GM12878 (cell line): ENCODE measurements at regions not wholly inside any gene's neighbourhood (a gene's known extent, or its start where the extent isn't known, plus 50 kb on each side); places are given as distances from the start of the nearest gene placed in this dataset.

Source experiments
- ATAC-seq: fragments of 200-7000 bp; cut with Tn5 transposase; 3 replicates; pipeline ENCODE4 v1.9.1; 2020; ENCODE audit warnings: mild to moderate bottlenecking, moderate library complexity
- BruUV-seq: library from RNA; stranded (reverse); fragments of 400-500 nt; replicated peaks from 2 replicates; lab custom pipeline; 2021; lab: Mats Ljungman, UMichigan
- CTCF ChIA-PET: fragments of 300-600 bp; sonication (Branson Sonifier 250); formaldehyde crosslinking; extraction: SDS; loops from one replicate; lab custom pipeline; 2021; ENCODE audit warnings: inconsistent platforms; lab: Yijun Ruan, JAX
- POLR2A ChIA-PET: fragments of 350-600 bp; formaldehyde crosslinking; extraction: SDS; loops from one replicate; lab custom pipeline; 2021; ENCODE audit warnings: inconsistent platforms; lab: Charles Lee
- RAD21 ChIA-PET: fragments of 300-600 bp; sonication (Branson Sonifier 250); formaldehyde crosslinking; loops from one replicate; lab custom pipeline; 2023; ENCODE audit warnings: antibody characterized with exemption; ENCODE audit not compliant: unreplicated experiment; lab: Charles Lee
- SMC1A ChIA-PET: fragments of 300-600 bp; sonication (Branson Sonifier 250); formaldehyde crosslinking; loops from one replicate; lab custom pipeline; 2023; ENCODE audit not compliant: unreplicated experiment, uncharacterized antibody; lab: Charles Lee
- DNase-seq: peaks from one replicate; pipeline ENCODE4 v3.0.0-alpha.2; 2011; ENCODE audit warnings: low read depth, low spot score
- FAIRE-seq: peaks from 3 replicates; lab custom pipeline; 2011; peaks lifted over from hg19 to GRCh38; lab: Jason Lieb, UNC
- H2AFZ ChIP-seq: 2 replicates; pipeline ENCODE4 v1.6.0; 2011; ENCODE audit warnings: low read depth, low read length, control low read depth; ENCODE audit not compliant: control insufficient read depth
- H3K27ac ChIP-seq: 2 replicates; pipeline ENCODE4 v1.5.1; 2011; ENCODE audit warnings: control low read depth; ENCODE audit not compliant: control insufficient read depth, insufficient read depth
- H3K27me3 ChIP-seq, 2 experiments: replicated peaks in 1 of 2; 2 replicates each; pipeline versions ENCODE4 v1.6.0 to v1.6.1; 2011; ENCODE audit warnings: low read length in 1 of 2; ENCODE audit not compliant: control insufficient read depth in 2 of 2, insufficient read depth in 2 of 2
- H3K36me3 ChIP-seq, 2 experiments: 2 replicates each; pipeline ENCODE4 v1.5.1; 2011; ENCODE audit warnings: low read length in 1 of 2; ENCODE audit not compliant: control insufficient read depth in 2 of 2, insufficient read depth in 2 of 2
- H3K4me1 ChIP-seq: 2 replicates; pipeline ENCODE4 v1.6.1; 2011; ENCODE audit warnings: mild to moderate bottlenecking, low read length, moderate library complexity, mixed read lengths; ENCODE audit not compliant: control insufficient read depth, insufficient read depth
- H3K4me2 ChIP-seq: 2 replicates; pipeline ENCODE4 v1.6.0; 2011; ENCODE audit warnings: control low read depth; ENCODE audit not compliant: control insufficient read depth, insufficient read depth
- H3K4me3 ChIP-seq: fragments of 200-600 bp; sonication (generic); 2 replicates; pipeline ENCODE4 v1.5.1; 2016
- H3K79me2 ChIP-seq: 2 replicates; pipeline ENCODE4 v1.6.0; 2011; ENCODE audit warnings: low read length; ENCODE audit not compliant: control insufficient read depth, insufficient read depth
- H3K9ac ChIP-seq: 2 replicates; pipeline ENCODE4 v1.8.0; 2011; ENCODE audit warnings: low read length, control low read depth, mixed read lengths; ENCODE audit not compliant: control insufficient read depth, insufficient read depth
- H3K9me3 ChIP-seq: replicated peaks from 3 replicates; pipeline ENCODE4 v1.5.1; 2011; ENCODE audit warnings: mild to moderate bottlenecking, low read length; ENCODE audit not compliant: control insufficient read depth, insufficient read depth
- H4K20me1 ChIP-seq: 2 replicates; pipeline ENCODE4 v1.6.0; 2011; ENCODE audit not compliant: control insufficient read depth, insufficient read depth
- GATAD2B ChIP-seq: fragments of 450-650 bp; conservative IDR thresholded peaks from 2 replicates; pipeline ENCODE4 v1.6.1; 2017; ENCODE audit warnings: low read depth, mild to moderate bottlenecking, moderate library complexity
- HDAC2 ChIP-seq: fragments of 200-600 bp; sonication (generic); IDR thresholded peaks from 2 replicates; pipeline ENCODE4 v1.6.1; 2017
- KAT2A ChIP-seq: conservative IDR thresholded peaks from 2 replicates; pipeline ENCODE4 v1.6.1; 2011; ENCODE audit warnings: low read depth, low read length; ENCODE audit not compliant: control insufficient read depth
- POLR2AphosphoS2 ChIP-seq: IDR thresholded peaks from 2 replicates; pipeline ENCODE4 v1.6.1; 2011; ENCODE audit warnings: low read depth, mild to moderate bottlenecking, low read length, improper control_type of control experiment, moderate library complexity
- STAT3 ChIP-seq: IDR thresholded peaks from 2 replicates; pipeline ENCODE4 v1.6.1; 2011; ENCODE audit warnings: low read depth, low read length, improper control_type of control experiment
- ZBED1 ChIP-seq: IDR thresholded peaks from 2 replicates; pipeline ENCODE4 v1.6.1; 2016; ENCODE audit warnings: borderline replicate concordance
- ZNF217 ChIP-seq: fragments of 450-650 bp; IDR thresholded peaks from 2 replicates; pipeline ENCODE4 v1.6.1; 2017; ENCODE audit warnings: antibody characterized with exemption, mild to moderate bottlenecking
- ZSCAN29 ChIP-seq: fragments of 450-650 bp; IDR thresholded peaks from 2 replicates; pipeline ENCODE4 v1.6.1; 2017; ENCODE audit warnings: mild to moderate bottlenecking, moderate library complexity
- WGBS: methylation state at CpG from one replicate; pipeline ENCODE4 v1.1.6; 2016; ENCODE audit warnings: low lambda C conversion rate; ENCODE audit not compliant: insufficient replicate concordance, insufficient coverage; ENCODE audit errors: missing lambda C conversion rate; 5-methylcytosine and 5-hydroxymethylcytosine counted together
- in situ Hi-C: fragments of 300-500 bp; cut with MboI; formaldehyde crosslinking; loops from 9 replicates; pipeline ENCODE4 v1.14.3; 2018; ENCODE audit warnings: mixed read lengths
- intact Hi-C: fragments of 100-400 bp; cut with micrococcal nuclease; formaldehyde crosslinking; loops from one replicate; pipeline ENCODE4 v1.14.2; 2022; ENCODE audit not compliant: unreplicated experiment

GRCh38 chr3:68242606-68243005 is 588.2 kb upstream of the SUCLG2 start:
- H3K4me3 ChIP-seq: no peak overlapping the region
- TF ChIP-seq POLR2AphosphoS2 (no peak), GATAD2B (no peak), KAT2A (no peak), ZSCAN29 (no peak)
- TF ChIP-seq, all 136 proteins: peak for 0
- Histone ChIP-seq H3K9me3 (no peaks in the 10 kb centered on the region), H3K36me3 (no peaks in the 10 kb centered on the region), H3K4me1 (no peaks in the 10 kb centered on the region), H3K27me3 (no peaks in the 10 kb centered on the region), H3K79me2 (no peaks in the 10 kb centered on the region), H2AFZ (no peak overlapping the region), H3K27ac (no peak overlapping the region), H4K20me1 (no peaks in the 10 kb centered on the region), H3K4me2 (no peak overlapping the region), H3K9ac (no peak overlapping the region)
- ChIA-PET SMC1A (no interaction called here), RAD21 (no interaction called here), POLR2A (no interaction called here), CTCF (no interaction called here)
- WGBS: 0% methylated on average over 1 of the region's 1 CpG
- ATAC-seq (no peak), FAIRE-seq (no peak), DNase-seq (no peak)
- in situ Hi-C loops: no loop called here
- intact Hi-C loops: no loop called here
- no TSS peak for BruUV-seq

- Histone ChIP-seq H3K9me3 (no peaks in the 10 kb centered on the region), H3K4me3 (no peak overlapping the region), H3K9ac (no peak overlapping the region), H3K79me2 (no peaks in the 10 kb centered on the region), H3K27me3 (no peaks in the 10 kb centered on the region), H3K36me3 (no peaks in the 10 kb centered on the region), H4K20me1 (no peaks in the 10 kb centered on the region), H2AFZ (no peak overlapping the region), H3K27ac (no peak overlapping the region), H3K4me2 (no peak overlapping the region), H3K4me1 (no peaks in the 10 kb centered on the region)
- intact Hi-C loops: no loop called here
- FAIRE-seq: no peak
- POLR2A ChIA-PET: no interaction called here
- no peak for ATAC-seq
- RAD21 ChIA-PET: no interaction called here
- 0% methylated on average over 1 of the region's 1 CpG for WGBS
- no peak for DNase-seq
- SMC1A ChIA-PET: no interaction called here
- TF ChIP-seq ZBED1 (no peak), STAT3 (no peak), ZNF217 (no peak), HDAC2 (no peak)
- TF ChIP-seq, all 136 proteins: peak for 0
- no TSS peak for BruUV-seq
- in situ Hi-C loops: no loop called here
- CTCF ChIA-PET: no interaction called here
These were observed 585.1 kb upstream of the SUCLG2 start for GRCh38 chr3:68239542-68239941.
